HG03159 (cell line): ENCODE measurements at regions not wholly inside any gene's neighbourhood (a gene's known extent, or its start where the extent isn't known, plus 50 kb on each side); places are given as distances from the start of the nearest gene placed in this dataset.
A peak's percentile ranks its signal among the peaks of the same experiment; 100 is the strongest.
"Not testable (repeated sequence)": the region's sequence is repeated elsewhere in the genome, so short reads cannot be mapped to it uniquely, and the experiment has no call there.

ENCODE experiments used
- ATAC-seq: cut with Tn5 transposase; IDR thresholded peaks from one replicate; pipeline ENCODE4 v1.9.1; 2021; ENCODE audit warnings: mild to moderate bottlenecking, moderate library complexity; ENCODE audit not compliant: unreplicated experiment

GRCh38 chr3:28139288-28139687, 102.1 kb upstream of the CMC1 start:
- ATAC-seq, result no peak

DNA sequence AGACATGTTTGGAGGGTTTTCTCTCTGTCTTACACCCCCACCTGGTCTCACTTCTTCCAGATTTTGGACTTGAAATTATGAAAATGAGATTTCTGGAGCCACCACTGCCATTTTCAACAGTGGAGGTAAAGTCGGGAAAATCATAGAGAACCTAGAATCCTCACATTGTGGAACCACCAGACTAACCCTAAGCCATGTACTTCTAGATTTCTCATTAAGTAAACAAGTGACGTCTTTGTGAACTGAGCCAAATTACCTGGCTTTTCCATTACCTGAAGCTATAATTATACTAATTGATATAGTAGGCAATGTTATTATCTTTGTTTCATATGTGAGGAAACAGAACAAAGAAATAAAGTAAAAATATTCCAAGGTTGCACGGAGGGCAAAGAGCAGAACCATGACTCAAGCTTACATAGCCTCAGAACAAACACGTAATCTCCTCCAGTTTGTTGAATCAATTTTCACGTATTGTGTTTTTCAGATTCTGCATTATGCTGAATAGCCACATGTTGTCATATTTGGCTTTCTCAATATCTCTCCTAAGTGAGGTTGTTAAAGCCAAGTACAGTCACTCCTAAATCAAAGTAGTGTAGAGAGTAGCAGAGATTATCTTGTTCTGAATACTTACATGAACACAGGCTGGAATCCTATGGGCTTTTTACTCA, 101.3 kb upstream of the CMC1 start:
- no peak for ATAC-seq

- no peak for ATAC-seq
Measured at GRCh38 chr3:28140664-28141063, 100.8 kb upstream of the CMC1 start.

DNA sequence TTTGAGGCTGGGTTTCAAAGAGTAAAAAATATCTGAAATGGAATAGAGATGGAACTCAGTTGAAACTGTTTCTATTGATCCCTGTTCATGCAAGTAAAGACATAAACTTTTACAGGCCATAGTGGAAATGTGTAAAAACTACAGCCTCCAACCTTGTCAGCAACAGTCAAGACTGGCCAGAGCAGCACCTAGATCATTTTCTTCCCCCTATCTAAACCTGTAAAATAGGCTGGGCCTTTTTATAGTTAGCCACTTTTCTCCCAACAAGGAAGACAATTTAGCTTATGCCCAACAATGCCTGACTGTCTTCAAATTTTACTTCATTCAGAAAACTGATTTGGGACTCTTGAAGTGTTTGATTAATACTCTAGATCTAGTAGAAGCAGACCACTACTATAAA, 91.5 kb upstream of the CMC1 start:
- no peak for ATAC-seq

DNA sequence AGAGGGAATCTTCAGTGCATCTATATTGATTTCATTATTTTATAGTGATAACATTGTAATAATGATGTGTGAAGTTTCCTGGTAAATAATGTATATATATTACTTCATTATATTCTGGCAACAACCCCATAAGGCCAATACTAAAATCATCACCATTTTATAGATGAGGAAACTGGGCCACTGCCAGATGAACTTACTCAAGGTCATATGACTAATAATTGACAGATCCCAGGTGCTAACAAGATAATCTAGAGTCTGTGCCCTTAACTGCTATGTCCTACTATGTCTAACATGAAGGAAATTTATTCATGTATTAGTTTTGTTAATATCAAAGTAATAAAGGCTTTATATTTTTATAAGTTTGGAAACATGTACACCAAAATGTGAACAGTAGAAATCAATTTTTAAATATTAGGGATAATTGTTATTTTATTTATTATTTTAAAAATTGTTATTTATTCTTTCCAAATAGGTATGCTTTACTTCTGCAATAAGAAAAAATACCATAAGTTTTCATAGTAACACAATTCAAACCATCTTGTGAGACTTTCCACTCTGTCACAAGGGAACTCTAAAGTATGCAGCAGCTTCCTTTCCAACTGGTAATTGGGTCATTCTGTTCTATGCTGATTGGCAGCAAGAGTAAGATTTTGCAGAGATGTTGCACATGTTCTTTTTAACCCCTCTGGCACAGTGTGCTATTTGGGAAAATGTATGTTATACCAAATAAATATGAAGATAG, 90.8 kb upstream of the CMC1 start:
- no peak for ATAC-seq

- ATAC-seq, result no peak
Measured at GRCh38 chr3:28151207-28151550, 90.2 kb upstream of the CMC1 start.

DNA sequence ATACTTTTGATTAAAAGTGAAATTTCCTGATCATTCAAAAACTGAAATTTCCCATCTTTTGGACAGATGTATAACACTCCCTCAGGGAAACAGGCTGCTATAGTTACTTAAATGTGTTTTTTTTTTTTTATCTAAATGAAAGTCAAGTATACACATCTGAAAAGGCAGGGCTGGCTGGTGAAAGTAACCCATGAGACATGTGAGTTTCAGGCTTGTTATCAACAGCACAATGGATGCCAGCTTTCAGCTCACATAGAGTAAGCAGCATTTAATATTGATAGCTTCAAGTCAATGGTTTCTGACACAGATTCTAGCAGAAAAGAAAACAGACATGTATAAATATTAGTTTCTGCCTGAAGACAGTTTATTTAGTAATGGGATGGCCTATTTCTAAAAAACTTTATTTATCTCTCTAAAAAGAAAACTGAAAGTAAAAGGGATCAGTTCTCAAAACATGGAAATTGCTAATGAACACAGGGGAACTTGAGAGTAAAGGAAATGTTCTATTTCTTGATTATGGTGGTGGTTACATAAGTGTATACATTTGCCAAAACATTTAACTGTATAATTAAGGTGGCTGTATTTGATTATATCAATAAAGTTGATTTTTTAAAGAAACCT, 89.7 kb upstream of the CMC1 start:
- peak; percentile 94 for ATAC-seq

GRCh38 chr3:28155631-28156030, 85.8 kb upstream of the CMC1 start:
- ATAC-seq, result no peak

DNA sequence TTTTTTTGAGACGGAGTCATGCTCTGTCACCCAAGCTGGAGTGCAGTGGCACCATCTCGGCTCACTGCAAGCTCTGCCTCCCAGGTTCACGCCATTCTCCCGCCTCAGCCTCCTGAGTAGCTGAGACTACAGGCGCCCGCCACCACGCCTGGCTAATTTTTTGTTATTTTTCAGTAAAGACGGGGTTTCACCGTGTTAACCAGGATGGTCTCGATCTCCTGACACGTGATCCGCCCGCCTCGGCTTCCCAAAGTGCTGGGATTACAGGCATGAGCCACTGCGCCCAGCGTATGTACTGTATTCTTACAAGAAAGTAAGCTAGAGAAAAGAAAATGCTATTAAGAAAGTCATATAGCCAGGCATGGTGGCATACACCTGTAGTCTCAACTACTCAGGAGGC, 84.8 kb upstream of the CMC1 start:
- ATAC-seq, result not testable (repeated sequence)

GRCh38 chr3:28171962-28172361, 69.5 kb upstream of the CMC1 start:
- peak; percentile 83 for ATAC-seq

GRCh38 chr3:28172748-28173147, 68.7 kb upstream of the CMC1 start:
- ATAC-seq, result no peak

DNA sequence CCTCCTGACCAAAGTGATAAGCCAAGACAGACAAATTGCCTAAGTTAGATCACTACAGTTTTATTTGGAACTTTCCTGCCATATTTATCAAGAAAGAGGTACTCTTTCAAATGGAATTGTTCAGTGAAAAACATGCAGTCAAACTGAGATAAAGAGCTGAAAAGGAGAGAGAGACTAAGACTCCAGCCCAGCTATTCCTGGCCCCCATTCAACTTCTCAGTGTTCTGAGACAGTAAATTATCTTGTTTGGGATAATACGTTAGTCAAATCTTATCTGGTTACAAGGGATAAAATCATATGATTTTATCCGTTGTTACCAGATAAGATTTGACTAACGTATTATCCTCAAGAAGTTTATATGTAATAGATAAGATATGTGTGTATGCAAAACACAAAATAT, 67.6 kb upstream of the CMC1 start:
- no peak for ATAC-seq

- ATAC-seq, result no peak
Measured at GRCh38 chr3:28186748-28187147, 54.7 kb upstream of the CMC1 start.

- ATAC-seq, result no peak
Measured at GRCh38 chr3:28188686-28189085, 52.7 kb upstream of the CMC1 start.

GRCh38 chr3:28191363-28191762, 50.1 kb upstream of the CMC1 start:
- ATAC-seq, result no peak
